ENCODE measurements at regions not wholly inside any gene's neighbourhood (a gene's known extent, or its start where the extent isn't known, plus 50 kb on each side); places are given as distances from the start of the nearest gene placed in this dataset.

GRCh38 chr2:58973811-58974281, 732.7 kb upstream of the FANCL start:
- TF ChIP-seq ATF3 (IDR thresholded peaks at IDR 0.05; ENCODE audit: borderline replicate concordance, extremely low read depth, low read depth, low read length) (no peak), IKZF1 (conservative IDR thresholded peaks at IDR 0.05) (no peak), ATF2 (IDR thresholded peaks at IDR 0.05; ENCODE audit: low read length) (no peak), WRNIP1 (IDR thresholded peaks at IDR 0.05; ENCODE audit: borderline replicate concordance, low read depth, low read length) (no peak), ZNF274 (IDR thresholded peaks at IDR 0.05; ENCODE audit: insufficient read depth, insufficient read length) (no peak), BHLHE40 (IDR thresholded peaks at IDR 0.05; ENCODE audit: borderline replicate concordance in 1 of 2, low read depth in 2 of 2, low read length in 1 of 2) (no peak), LARP7 (IDR thresholded peaks at IDR 0.05) (no peak)
- WGBS (ENCODE audit: insufficient coverage, insufficient replicate concordance, low lambda C conversion rate, missing lambda C conversion rate), result 1% methylated on average over 6 of the region's 6 CpGs
- Histone ChIP-seq H3K79me2 (ENCODE audit: control insufficient read depth, insufficient read depth, low read length) (no peaks in the 10 kb centered on the region), H3K4me3 (no peak overlapping the region), H3K36me3 (ENCODE audit: control insufficient read depth in 2 of 2, insufficient read depth in 2 of 2, low read length in 1 of 2) (no peaks in the 10 kb centered on the region), H2AFZ (ENCODE audit: control insufficient read depth, low read depth, low read length) (no peak overlapping the region), H3K4me2 (ENCODE audit: control insufficient read depth, insufficient read depth) (no peak overlapping the region), H3K4me1 (ENCODE audit: control insufficient read depth, insufficient read depth, low read length) (no peaks in the 10 kb centered on the region), H3K9ac (ENCODE audit: control insufficient read depth, insufficient read depth, low read length) (no peak overlapping the region), H3K9me3 (replicated peaks; ENCODE audit: control insufficient read depth, insufficient read depth, low read length) (no peaks in the 10 kb centered on the region), H3K27me3 (replicated peaks in 1 of 2; ENCODE audit: control insufficient read depth in 2 of 2, insufficient read depth in 2 of 2, low read length in 1 of 2) (no peaks in the 10 kb centered on the region; a peak in 1 of 4 replicates), H3K27ac (ENCODE audit: control insufficient read depth, insufficient read depth) (no peak overlapping the region), H4K20me1 (ENCODE audit: control insufficient read depth, insufficient read depth) (no peaks in the 10 kb centered on the region)
- intact Hi-C loops (cut with micrococcal nuclease; ENCODE audit: unreplicated experiment) (no loop called here), in situ Hi-C loops (cut with MboI) (no loop called here)
- POLR2A ChIA-PET, result no interaction called here
- DNase-seq (ENCODE audit: low read depth, low spot score) (no peak), ATAC-seq (no peak), FAIRE-seq (no peak)
- SMC1A ChIA-PET (ENCODE audit: uncharacterized antibody, unreplicated experiment), result no interaction called here
- CTCF ChIA-PET, result interaction anchor here (1.1 kb wide), 1 partner anchor 51 kb away, joined by 3 read pairs; no protein-coding TSS in a partner anchor
- no TSS peak for BruUV-seq (replicated peaks)
- RAD21 ChIA-PET (ENCODE audit: unreplicated experiment), result interaction anchor here (0.7 kb wide), 1 partner anchor 1466 kb away, joined by 6 read pairs; no protein-coding TSS in a partner anchor

Data from GM12878 (cell line).